Gastrocnemius medialis (tissue), 4 donors: ENCODE measurements at regions not wholly inside any gene's neighbourhood (a gene's known extent, or its start where the extent isn't known, plus 50 kb on each side); places are given as distances from the start of the nearest gene placed in this dataset.

Experiments used
- ATAC-seq, 2 donors: fragments of 150-250 bp; one replicate each; pipeline ENCODE4 v1.9.1; 2016
- DNase-seq, 2 donors: peaks; one replicate each; pipeline ENCODE4 v3.0.0-alpha.2; 2019
- H3K27ac ChIP-seq, 4 donors: fragments of 200-600 bp; sonication (generic); 1 replicate in 1 of 4; 2 replicates in 3 of 4; pipeline ENCODE4 v1.5.1; 2016 to 2018; ENCODE audit warnings: mild to moderate bottlenecking in 2 of 4, moderate library complexity in 1 of 4
- H3K27me3 ChIP-seq, 3 donors: fragments of 200-600 bp; sonication (generic) in 2 of 3; 1 replicate in 1 of 3; 2 replicates in 2 of 3; pipeline versions ENCODE4 v1.5.1 to v1.6.0; 2016 to 2019; ENCODE audit warnings: mild to moderate bottlenecking in 1 of 3, moderate library complexity in 1 of 3
- H3K36me3 ChIP-seq, 2 donors: fragments of 200-600 bp; sonication (generic) in 1 of 2; one replicate each; pipeline ENCODE4 v1.5.1; 2017 to 2018
- H3K4me1 ChIP-seq, 2 donors: fragments of 200-600 bp; sonication (generic) in 1 of 2; one replicate each; pipeline ENCODE4 v1.5.1; 2016 to 2017; ENCODE audit warnings: mild to moderate bottlenecking in 2 of 2
- H3K4me3 ChIP-seq, 4 donors: fragments of 200-600 bp; sonication (generic) in 3 of 4; 1 replicate in 1 of 4; 2 replicates in 3 of 4; pipeline ENCODE4 v1.5.1; 2016 to 2019; ENCODE audit warnings: mild to moderate bottlenecking in 2 of 4
- H3K9me3 ChIP-seq, 3 donors: fragments of 200-600 bp; sonication (generic) in 2 of 3; 1 replicate in 1 of 3; 2 replicates in 2 of 3; pipeline ENCODE4 v1.5.1; 2016 to 2019
- POLR2A ChIP-seq, 2 donors: fragments of 450-650 bp; IDR thresholded peaks; one replicate each; pipeline ENCODE4 v1.6.1; 2017; ENCODE audit warnings: antibody characterized with exemption in 2 of 2, mild to moderate bottlenecking in 2 of 2, moderate library complexity in 2 of 2
- in situ Hi-C, 4 donors: fragments of 200-750 bp; cut with MboI; loops; one replicate each; pipeline versions ENCODE4 v1.15.0 to v1.8.0; 2017; ENCODE audit warnings: low sequenced_read_pairs in 4 of 4
- intact Hi-C: fragments of 100-400 bp; cut with DNase I; formaldehyde crosslinking; loops from one replicate; pipeline ENCODE4 v1.15.1; 2023; ENCODE audit warnings: low total_unique reads
- TF ChIP-seq, protein P1 (sequence below), 5 experiments: fragments of 450-650 bp in 3 of 5; fragments of 200-600 bp in 2 of 5; sonication (generic) in 2 of 5; IDR thresholded peaks in 4 of 5; conservative IDR thresholded peaks in 1 of 5; 1 replicate in 4 of 5; 2 replicates in 1 of 5; pipeline ENCODE4 v1.5.1; 2016 to 2019; ENCODE audit warnings: antibody characterized with exemption in 5 of 5, mild to moderate bottlenecking in 3 of 5, moderate library complexity in 3 of 5

DNA sequence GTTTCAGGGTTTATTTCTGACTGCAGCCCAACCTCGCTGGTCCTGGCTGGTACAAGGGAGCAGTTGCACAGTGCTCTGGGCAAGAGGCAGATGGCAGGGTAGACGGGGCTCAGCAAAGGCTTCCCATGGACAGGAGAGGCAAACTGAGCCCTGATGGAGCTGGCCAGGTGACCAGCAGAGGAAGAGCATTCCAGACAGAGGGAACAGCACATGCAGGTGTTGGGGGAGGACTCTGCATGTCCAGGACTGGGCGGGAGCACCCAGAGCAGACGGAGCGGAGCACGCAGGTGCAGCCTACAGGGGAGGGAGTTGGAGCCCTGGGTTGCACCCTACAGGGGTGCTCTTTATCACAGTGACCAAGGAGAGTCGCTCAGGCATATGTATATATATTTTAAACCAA is 285.3 kb downstream of the FOXL1 start:
- in situ Hi-C loops: no loop called here
- H3K4me1 ChIP-seq: peaks cover 8 to 15% of the 10 kb centered on the region in 2 donors
- H3K9me3 ChIP-seq: no peaks in the 10 kb centered on the region
- no peaks in the 10 kb centered on the region for H3K36me3 ChIP-seq
- H3K4me3 ChIP-seq: no peak overlapping the region
- H3K27me3 ChIP-seq: no peaks in the 10 kb centered on the region
- no peak overlapping the region for H3K27ac ChIP-seq
- TF ChIP-seq, protein P1, sequence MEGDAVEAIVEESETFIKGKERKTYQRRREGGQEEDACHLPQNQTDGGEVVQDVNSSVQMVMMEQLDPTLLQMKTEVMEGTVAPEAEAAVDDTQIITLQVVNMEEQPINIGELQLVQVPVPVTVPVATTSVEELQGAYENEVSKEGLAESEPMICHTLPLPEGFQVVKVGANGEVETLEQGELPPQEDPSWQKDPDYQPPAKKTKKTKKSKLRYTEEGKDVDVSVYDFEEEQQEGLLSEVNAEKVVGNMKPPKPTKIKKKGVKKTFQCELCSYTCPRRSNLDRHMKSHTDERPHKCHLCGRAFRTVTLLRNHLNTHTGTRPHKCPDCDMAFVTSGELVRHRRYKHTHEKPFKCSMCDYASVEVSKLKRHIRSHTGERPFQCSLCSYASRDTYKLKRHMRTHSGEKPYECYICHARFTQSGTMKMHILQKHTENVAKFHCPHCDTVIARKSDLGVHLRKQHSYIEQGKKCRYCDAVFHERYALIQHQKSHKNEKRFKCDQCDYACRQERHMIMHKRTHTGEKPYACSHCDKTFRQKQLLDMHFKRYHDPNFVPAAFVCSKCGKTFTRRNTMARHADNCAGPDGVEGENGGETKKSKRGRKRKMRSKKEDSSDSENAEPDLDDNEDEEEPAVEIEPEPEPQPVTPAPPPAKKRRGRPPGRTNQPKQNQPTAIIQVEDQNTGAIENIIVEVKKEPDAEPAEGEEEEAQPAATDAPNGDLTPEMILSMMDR (IDR thresholded peaks at IDR 0.05 in 4 of 5, conservative IDR thresholded peaks at IDR 0.05 in 1 of 5): no peak
- TF ChIP-seq POLR2A (IDR thresholded peaks at IDR 0.05): no peak
- intact Hi-C loops: no loop called here
- no peak for DNase-seq
- no peak for ATAC-seq

DNA sequence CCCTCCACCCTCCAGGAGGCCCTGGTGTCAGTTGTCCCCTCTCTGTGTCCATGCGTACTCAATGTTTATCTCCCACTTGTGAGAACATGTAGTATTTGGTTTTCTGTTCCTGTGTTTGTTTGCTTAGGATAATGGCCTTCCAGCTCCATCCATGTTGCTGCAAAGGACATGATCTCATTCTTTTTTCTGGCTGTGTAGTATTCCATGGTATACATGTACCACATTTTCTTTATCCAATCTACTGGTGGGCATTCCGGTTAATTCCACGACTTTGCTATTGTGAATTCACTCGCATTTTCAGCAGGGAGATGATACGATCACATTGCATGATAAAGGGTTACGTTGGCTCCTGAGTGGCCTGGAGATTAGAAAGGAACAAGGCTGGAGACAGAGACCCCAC is 286.2 kb downstream of the FOXL1 start:
- ATAC-seq (no peak), DNase-seq (no peak)
- Histone ChIP-seq H3K27me3 (no peaks in the 10 kb centered on the region), H3K4me3 (no peak overlapping the region), H3K36me3 (no peaks in the 10 kb centered on the region), H3K9me3 (no peaks in the 10 kb centered on the region), H3K4me1 (peaks cover 8 to 15% of the 10 kb centered on the region in 2 donors), H3K27ac (no peak overlapping the region)
- in situ Hi-C loops: no loop called here
- intact Hi-C loops: no loop called here
- TF ChIP-seq, protein P1 (IDR thresholded peaks at IDR 0.05 in 4 of 5, conservative IDR thresholded peaks at IDR 0.05 in 1 of 5): no peak
- no peak for TF ChIP-seq POLR2A (IDR thresholded peaks at IDR 0.05)

DNA sequence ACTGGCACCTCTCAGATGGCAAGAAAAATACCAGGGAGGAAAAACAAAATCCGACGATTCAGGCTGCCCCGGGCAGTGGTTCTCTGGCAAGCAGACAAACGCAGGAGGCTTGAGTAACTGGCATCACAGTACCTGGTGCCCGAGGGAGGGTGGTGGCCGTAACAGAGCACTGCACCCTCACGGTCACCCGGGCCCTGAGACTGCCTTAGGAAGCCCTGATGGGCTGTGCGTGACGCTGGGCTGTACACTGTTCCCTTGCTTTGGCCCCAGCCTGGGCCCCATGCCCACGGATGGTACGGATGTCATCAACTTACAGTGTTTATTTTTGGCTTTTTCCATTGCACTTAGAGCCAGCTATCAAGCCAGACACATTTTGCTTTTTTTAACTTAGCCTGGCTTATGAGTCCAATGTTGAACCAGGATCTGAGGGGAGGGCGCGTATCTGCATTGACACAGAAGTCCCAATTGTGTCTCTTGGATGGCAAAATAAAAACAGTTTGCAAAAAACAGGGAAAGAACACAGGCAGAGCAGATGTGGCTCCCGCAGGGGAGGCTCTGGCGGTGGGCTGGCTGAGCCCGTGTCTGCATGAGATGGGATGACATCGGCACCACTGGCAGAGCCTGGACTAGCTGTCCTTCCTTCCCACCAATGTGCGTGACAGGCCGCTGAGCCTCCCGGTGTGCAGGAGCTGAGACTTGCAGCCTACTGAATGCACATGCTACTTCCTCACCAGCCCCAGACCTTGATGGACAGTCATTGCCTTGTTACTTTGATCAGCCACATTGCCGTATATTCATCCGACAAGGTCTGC is 287.7 kb downstream of the FOXL1 start:
- Histone ChIP-seq H3K4me3 (no peak overlapping the region), H3K27ac (peak overlapping the region; percentile 41 to 62 (median 54)), H3K36me3 (no peaks in the 10 kb centered on the region), H3K27me3 (no peaks in the 10 kb centered on the region), H3K4me1 (peaks cover 8 to 15% of the 10 kb centered on the region in 2 donors), H3K9me3 (no peaks in the 10 kb centered on the region)
- TF ChIP-seq, protein P1 (IDR thresholded peaks at IDR 0.05 in 4 of 5, conservative IDR thresholded peaks at IDR 0.05 in 1 of 5): peak in 1 of 5 experiments; percentile 23
- TF ChIP-seq POLR2A (IDR thresholded peaks at IDR 0.05): no peak
- in situ Hi-C loops (no loop called here), intact Hi-C loops (loop anchor here (5.0 kb wide), 1 partner anchor 289 kb away; the partner anchor contains the start of gene FOXL1)
- ATAC-seq (peak; percentile 88 to 93), DNase-seq (peak; percentile 62 to 78)

DNA sequence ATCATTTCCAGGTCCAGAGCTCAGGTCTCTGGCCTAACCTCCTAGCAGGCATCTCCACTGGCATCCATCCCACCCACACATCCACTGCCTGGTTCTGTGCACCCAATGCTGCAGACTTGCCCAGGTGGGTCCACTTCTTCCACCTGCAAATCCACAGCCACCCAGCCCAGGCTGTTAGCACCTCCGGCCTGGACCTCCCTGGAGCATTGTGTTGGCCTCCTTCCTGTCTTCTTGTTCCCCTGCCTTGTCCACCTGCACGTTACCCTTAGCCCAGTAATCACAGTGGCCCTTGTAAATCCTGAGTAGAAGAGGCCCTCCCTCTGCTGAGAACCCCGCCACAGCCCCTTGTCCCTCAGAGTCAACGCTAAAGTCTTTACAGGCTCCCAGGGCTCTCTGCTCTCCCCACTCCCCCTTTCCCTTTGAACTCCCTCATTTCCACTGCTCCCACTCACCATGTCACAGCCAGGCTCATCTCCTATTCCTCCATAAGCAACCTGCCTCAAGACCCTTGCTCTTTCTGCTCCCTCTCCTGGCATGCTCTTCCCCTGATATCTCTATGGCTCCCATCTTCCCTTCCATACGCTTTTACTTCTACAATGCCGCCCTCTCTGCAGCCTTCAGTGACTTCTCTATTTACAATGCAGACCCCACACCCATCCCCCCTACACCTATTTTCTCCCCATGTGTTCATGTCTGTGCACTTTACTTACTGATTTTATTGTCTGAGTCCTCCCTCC is 288.8 kb downstream of the FOXL1 start:
- no peaks in the 10 kb centered on the region for H3K9me3 ChIP-seq
- intact Hi-C loops (loop anchor here (5.0 kb wide), 1 partner anchor 290 kb away; the partner anchor contains the start of gene FOXL1), in situ Hi-C loops (no loop called here)
- peak overlapping the region in 2 of 4 donors; percentile 52 to 62 for H3K27ac ChIP-seq
- no peaks in the 10 kb centered on the region for H3K36me3 ChIP-seq
- DNase-seq (no peak), ATAC-seq (no peak)
- H3K27me3 ChIP-seq: no peaks in the 10 kb centered on the region
- no peak overlapping the region for H3K4me3 ChIP-seq
- TF ChIP-seq POLR2A (IDR thresholded peaks at IDR 0.05): no peak
- TF ChIP-seq, protein P1 (IDR thresholded peaks at IDR 0.05 in 4 of 5, conservative IDR thresholded peaks at IDR 0.05 in 1 of 5): no peak
- H3K4me1 ChIP-seq: peaks cover 8 to 15% of the 10 kb centered on the region in 2 donors
